NB4 (cell line): ENCODE measurements at regions not wholly inside any gene's neighbourhood (a gene's known extent, or its start where the extent isn't known, plus 50 kb on each side); places are given as distances from the start of the nearest gene placed in this dataset.

ENCODE experiments used
- DNase-seq: peaks from one replicate; pipeline ENCODE4 v3.0.0; 2010; ENCODE audit warnings: low read depth
- H3K4me3 ChIP-seq: one replicate; pipeline ENCODE4 v1.5.1; 2011; ENCODE audit warnings: mild to moderate bottlenecking, low read depth, low read length, moderate library complexity
- CTCF ChIP-seq: IDR thresholded peaks from one replicate; pipeline ENCODE4 v1.5.1; 2012; ENCODE audit warnings: low read depth, low read length
- MYC ChIP-seq: IDR thresholded peaks from 2 replicates; pipeline ENCODE4 v1.6.1; 2011; ENCODE audit warnings: low read depth, low read length
- POLR2A ChIP-seq: IDR thresholded peaks from 2 replicates; pipeline ENCODE4 v1.6.1; 2011; ENCODE audit warnings: mild to moderate bottlenecking; ENCODE audit not compliant: insufficient read length; ENCODE audit errors: extremely low read depth
- TF ChIP-seq, protein P1 (sequence below): IDR thresholded peaks from 2 replicates; pipeline ENCODE4 v1.6.1; 2011; ENCODE audit warnings: low read depth, low read length

DNA sequence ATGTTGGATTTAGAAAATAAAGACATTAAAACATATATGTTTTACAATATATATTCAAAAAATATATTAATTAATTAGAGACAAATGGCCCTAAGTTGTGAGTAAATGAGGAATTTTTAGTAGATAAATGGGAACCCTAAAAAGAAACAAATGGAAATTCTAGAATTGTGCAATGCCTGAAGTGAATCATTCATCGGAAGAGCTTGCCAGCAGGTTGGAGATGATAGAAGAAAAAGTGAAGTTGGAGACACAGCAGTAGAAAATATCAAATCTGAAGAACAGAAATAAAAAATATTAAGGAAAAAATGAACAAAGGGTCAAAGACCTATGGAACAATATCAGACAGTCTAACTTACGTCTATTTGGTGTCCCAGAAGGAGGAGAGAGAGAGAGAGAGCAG lies 109.4 kb upstream of the NEDD9 start:
- TF ChIP-seq POLR2A (no peak), CTCF (no peak), MYC (no peak)
- TF ChIP-seq, protein P1, sequence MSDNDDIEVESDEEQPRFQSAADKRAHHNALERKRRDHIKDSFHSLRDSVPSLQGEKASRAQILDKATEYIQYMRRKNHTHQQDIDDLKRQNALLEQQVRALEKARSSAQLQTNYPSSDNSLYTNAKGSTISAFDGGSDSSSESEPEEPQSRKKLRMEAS = no peak
- DNase-seq = no peak

DNA sequence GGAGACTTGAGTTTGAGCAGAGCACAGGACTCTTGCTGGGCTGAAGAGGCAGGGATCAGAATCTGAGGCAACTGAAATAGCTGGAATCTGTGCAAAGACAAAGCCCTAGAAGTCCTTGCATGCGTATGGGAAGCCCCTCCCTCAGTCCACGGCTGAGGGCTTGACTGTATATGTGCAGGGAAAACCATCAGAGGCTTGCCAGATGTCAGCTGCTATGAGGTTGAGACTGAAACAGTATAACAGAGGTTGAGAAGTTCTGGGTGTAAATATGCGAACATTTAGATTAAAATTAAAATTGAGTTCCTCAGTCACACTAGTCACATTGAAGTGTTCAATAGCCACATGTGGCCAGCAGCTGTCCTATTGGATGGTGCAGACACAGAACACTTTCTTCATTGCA lies 108.8 kb upstream of the NEDD9 start:
- no peak for DNase-seq
- no peak overlapping the region for H3K4me3 ChIP-seq
- no peak for TF ChIP-seq CTCF
- TF ChIP-seq, protein P1 = no peak
- TF ChIP-seq MYC = no peak
- no peak for TF ChIP-seq POLR2A

More for the DNA sequence above, 109.4 kb upstream of the NEDD9 start:
- no peak overlapping the region for H3K4me3 ChIP-seq

DNA sequence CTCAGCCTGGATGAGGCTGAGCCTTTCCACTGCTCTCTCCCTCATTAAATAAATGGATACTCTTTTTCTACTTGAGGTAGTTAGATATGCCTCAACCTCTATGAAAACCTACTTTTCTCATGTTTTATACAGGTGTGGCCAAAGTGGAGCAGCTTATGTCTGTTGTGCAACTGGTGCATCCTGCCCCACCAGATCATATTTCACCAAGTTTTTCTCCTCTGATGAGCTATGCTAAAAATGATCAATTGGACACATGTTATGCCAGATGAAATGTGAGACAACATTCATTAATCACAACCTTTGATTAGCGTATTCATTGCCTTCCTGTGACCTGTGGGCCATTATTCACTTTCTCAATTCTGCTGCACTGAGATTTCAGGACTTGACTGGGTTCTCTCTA lies 106.9 kb upstream of the NEDD9 start:
- no peak overlapping the region for H3K4me3 ChIP-seq
- no peak for DNase-seq
- TF ChIP-seq CTCF (no peak), MYC (no peak), POLR2A (no peak)
- TF ChIP-seq, protein P1 = no peak

- no peak overlapping the region for H3K4me3 ChIP-seq
- TF ChIP-seq MYC (no peak), POLR2A (no peak), CTCF (no peak)
- TF ChIP-seq, protein P1 = no peak
- no peak for DNase-seq
These were observed 104.8 kb upstream of the NEDD9 start for GRCh38 chr6:11337306-11337705.

- no peak overlapping the region for H3K4me3 ChIP-seq
- no peak for DNase-seq
- TF ChIP-seq, protein P1 = no peak
- no peak for TF ChIP-seq POLR2A
- no peak for TF ChIP-seq CTCF
- no peak for TF ChIP-seq MYC
These were observed 103.4 kb upstream of the NEDD9 start for GRCh38 chr6:11335826-11336225.
